ENCODE measurements at regions not wholly inside any gene's neighbourhood (a gene's known extent, or its start where the extent isn't known, plus 50 kb on each side); places are given as distances from the start of the nearest gene placed in this dataset.

- no peak for DNase-seq (ENCODE audit: extremely low read depth in 1 of 2, low read depth in 1 of 2)
Measured at GRCh38 chr9:107431461-107431860, 58.1 kb downstream of the KLF4 start.

- DNase-seq (ENCODE audit: extremely low read depth in 1 of 2, low read depth in 1 of 2) = no peak
Measured at GRCh38 chr9:107430071-107430470, 59.5 kb downstream of the KLF4 start.

- no peak for DNase-seq (ENCODE audit: extremely low read depth in 1 of 2, low read depth in 1 of 2)
Measured at GRCh38 chr9:107426126-107426525, 63.4 kb downstream of the KLF4 start.

GRCh38 chr9:107425101-107426025, 64.2 kb downstream of the KLF4 start:
- DNase-seq (ENCODE audit: extremely low read depth in 1 of 2, low read depth in 1 of 2) = peak in 1 of 2 donors; percentile 24

- DNase-seq (ENCODE audit: extremely low read depth in 1 of 2, low read depth in 1 of 2) = no peak
Measured at GRCh38 chr9:107423540-107423939, 66.0 kb downstream of the KLF4 start.

- DNase-seq (ENCODE audit: extremely low read depth in 1 of 2, low read depth in 1 of 2) = no peak
Measured at GRCh38 chr9:107422189-107423185, 67.1 kb downstream of the KLF4 start.

- DNase-seq (ENCODE audit: extremely low read depth in 1 of 2, low read depth in 1 of 2) = no peak
Measured at GRCh38 chr9:107410420-107410819, 79.1 kb downstream of the KLF4 start.

- no peak for DNase-seq (ENCODE audit: extremely low read depth in 1 of 2, low read depth in 1 of 2)
Measured at GRCh38 chr9:107409581-107410389, 79.8 kb downstream of the KLF4 start.

GRCh38 chr9:107407675-107408074, 81.9 kb downstream of the KLF4 start:
- no peak for DNase-seq (ENCODE audit: extremely low read depth in 1 of 2, low read depth in 1 of 2)

- no peak for DNase-seq (ENCODE audit: extremely low read depth in 1 of 2, low read depth in 1 of 2)
Measured at GRCh38 chr9:107405511-107405910, 84.1 kb downstream of the KLF4 start.

GRCh38 chr9:107404736-107405135, 84.8 kb downstream of the KLF4 start:
- no peak for DNase-seq (ENCODE audit: extremely low read depth in 1 of 2, low read depth in 1 of 2)

GRCh38 chr9:107404161-107404560, 85.4 kb downstream of the KLF4 start:
- DNase-seq (ENCODE audit: extremely low read depth in 1 of 2, low read depth in 1 of 2) = no peak

GRCh38 chr9:107397076-107398044, 92.2 kb downstream of the KLF4 start:
- no peak for DNase-seq (ENCODE audit: extremely low read depth in 1 of 2, low read depth in 1 of 2)

- no peak for DNase-seq (ENCODE audit: extremely low read depth in 1 of 2, low read depth in 1 of 2)
Measured at GRCh38 chr9:107394264-107394663, 95.3 kb downstream of the KLF4 start.

GRCh38 chr9:107390778-107391177, 98.8 kb downstream of the KLF4 start:
- DNase-seq (ENCODE audit: extremely low read depth in 1 of 2, low read depth in 1 of 2) = no peak

- no peak for DNase-seq (ENCODE audit: extremely low read depth in 1 of 2, low read depth in 1 of 2)
Measured at GRCh38 chr9:107390279-107390678, 99.3 kb downstream of the KLF4 start.

- DNase-seq (ENCODE audit: extremely low read depth in 1 of 2, low read depth in 1 of 2) = no peak
Measured at GRCh38 chr9:107389617-107390071, 99.9 kb downstream of the KLF4 start.

GRCh38 chr9:107388890-107389289, 100.7 kb downstream of the KLF4 start:
- DNase-seq (ENCODE audit: extremely low read depth in 1 of 2, low read depth in 1 of 2) = no peak

- no peak for DNase-seq (ENCODE audit: extremely low read depth in 1 of 2, low read depth in 1 of 2)
Measured at GRCh38 chr9:107387409-107387808, 102.2 kb downstream of the KLF4 start.

All from activated CD8-positive, alpha-beta memory T cell treated with anti-CD3 and anti-CD28 coated beads for 1 hour (primary cell).